ENCODE measurements at regions not wholly inside any gene's neighbourhood (a gene's known extent, or its start where the extent isn't known, plus 50 kb on each side); places are given as distances from the start of the nearest gene placed in this dataset.

GRCh38 chr1:191685669-191686068 lies 472.6 kb upstream of the RGS18 start:
- TF ChIP-seq CTCF (conservative IDR thresholded peaks at IDR 0.05 in 1 of 2, IDR thresholded peaks at IDR 0.05 in 1 of 2; ENCODE audit: extremely low read depth in 1 of 2, insufficient read depth in 1 of 2, low read depth in 1 of 2, low read length in 2 of 2) (no peak), EZH2 (IDR thresholded peaks at IDR 0.05; ENCODE audit: borderline replicate concordance, low read length) (no peak)

All from mammary epithelial cell (primary cell).